H1 (cell line): ENCODE measurements at regions not wholly inside any gene's neighbourhood (a gene's known extent, or its start where the extent isn't known, plus 50 kb on each side); places are given as distances from the start of the nearest gene placed in this dataset.

Experiments
- CTCF ChIA-PET: fragments of 300-600 bp; sonication (Branson Sonifier 250); formaldehyde crosslinking; loops from one replicate; lab custom pipeline; 2021; ENCODE audit not compliant: partially characterized antibody; lab: Charles Lee
- POLR2A ChIA-PET: fragments of 300-600 bp; sonication (Branson Sonifier 250); formaldehyde crosslinking; loops from one replicate; lab custom pipeline; 2021; ENCODE audit warnings: inconsistent platforms; ENCODE audit not compliant: partially characterized antibody; lab: Charles Lee
- DNase-seq, 2 experiments: peaks; one replicate each; pipeline versions ENCODE4 v3.0.0 to v3.0.0-alpha.2; 2010 to 2022; ENCODE audit warnings: low spot score in 2 of 2, low read depth in 1 of 2, mixed read lengths in 1 of 2
- FAIRE-seq: peaks from 2 replicates; lab custom pipeline; 2011; peaks lifted over from hg19 to GRCh38; lab: Jason Lieb, UNC
- H2AFZ ChIP-seq: 2 replicates; pipeline ENCODE4 v1.8.1; 2012; ENCODE audit warnings: low read length, inconsistent platforms
- H2AK5ac ChIP-seq: 2 replicates; pipeline ENCODE4 v1.6.1; 2013; ENCODE audit warnings: low read depth, low read length
- H2BK120ac ChIP-seq: replicated peaks from 2 replicates; pipeline ENCODE3; 2013; ENCODE audit warnings: low read depth, low read length, inconsistent platforms
- H2BK12ac ChIP-seq: 2 replicates; pipeline ENCODE4 v1.6.1; 2013; ENCODE audit warnings: low read depth, low read length
- H2BK15ac ChIP-seq: 2 replicates; pipeline ENCODE4 v1.6.1; 2013; ENCODE audit warnings: low read length
- H2BK20ac ChIP-seq: 2 replicates; pipeline ENCODE4 v1.6.1; 2013; ENCODE audit warnings: low read length
- H2BK5ac ChIP-seq: 2 replicates; pipeline ENCODE4 v1.6.1; 2013; ENCODE audit warnings: low read depth, low read length
- H3K14ac ChIP-seq: 2 replicates; pipeline ENCODE4 v1.6.1; 2013; ENCODE audit warnings: inconsistent platforms; ENCODE audit not compliant: insufficient read length
- H3K18ac ChIP-seq: 2 replicates; pipeline ENCODE4 v1.6.1; 2013; ENCODE audit warnings: low read length; ENCODE audit errors: extremely low read depth
- H3K23ac ChIP-seq: 2 replicates; pipeline ENCODE4 v1.6.1; 2013; ENCODE audit warnings: inconsistent platforms; ENCODE audit not compliant: insufficient read length
- H3K23me2 ChIP-seq: 2 replicates; pipeline ENCODE4 v1.6.1; 2013; ENCODE audit warnings: low read depth, low read length
- H3K27ac ChIP-seq: 2 replicates; pipeline ENCODE4 v1.6.1; 2011; ENCODE audit warnings: low read depth, low read length, inconsistent platforms
- H3K27me3 ChIP-seq, 4 experiments: replicated peaks in 1 of 4; 1 replicate in 1 of 4; 2 replicates in 3 of 4; pipeline versions ENCODE4 v1.6.1 to v1.8.1; 2011 to 2013; ENCODE audit warnings: low read length in 3 of 4, mild to moderate bottlenecking in 3 of 4, inconsistent platforms in 2 of 4, mixed read lengths in 2 of 4, moderate library complexity in 1 of 4; ENCODE audit not compliant: control insufficient read depth in 3 of 4, insufficient read depth in 3 of 4; ENCODE audit errors: extremely low read depth in 1 of 4
- H3K36me3 ChIP-seq, 4 experiments: 2 replicates each; pipeline versions ENCODE4 v1.6.1 to v1.8.1; 2011 to 2013; ENCODE audit warnings: mild to moderate bottlenecking in 4 of 4, low read length in 3 of 4, moderate library complexity in 2 of 4, control low read depth in 1 of 4, inconsistent platforms in 1 of 4; ENCODE audit not compliant: insufficient read depth in 4 of 4, control insufficient read depth in 2 of 4
- H3K4ac ChIP-seq: replicated peaks from 2 replicates; pipeline ENCODE3; 2013; ENCODE audit warnings: low read length, low read depth, mixed read lengths, inconsistent platforms; ENCODE audit not compliant: insufficient read length
- H3K4me1 ChIP-seq, 4 experiments: replicated peaks in 1 of 4; 1 replicate in 1 of 4; 2 replicates in 3 of 4; pipeline versions ENCODE4 v1.6.1 to v1.8.1; 2011 to 2013; ENCODE audit warnings: low read length in 3 of 4, inconsistent platforms in 2 of 4, mixed read lengths in 1 of 4; ENCODE audit not compliant: insufficient read depth in 4 of 4, control insufficient read depth in 3 of 4
- H3K4me2 ChIP-seq, 2 experiments: 2 replicates each; pipeline versions ENCODE4 v1.6.1 to v1.8.1; 2011 to 2013; ENCODE audit warnings: low read depth in 2 of 2, low read length in 2 of 2, control low read depth in 1 of 2, inconsistent platforms in 1 of 2, mild to moderate bottlenecking in 1 of 2; ENCODE audit not compliant: insufficient read depth in 1 of 2
- H3K4me3 ChIP-seq, 4 experiments: fragments of 200-600, 300-600 bp in 1 of 4; sonication (generic), shearing (Covaris generic), sonication (Bioruptor Twin) in 1 of 4; 2 replicates each; pipeline versions ENCODE4 v1.5.1 to v1.8.1; 2011 to 2016; ENCODE audit warnings: low read length in 4 of 4, low read depth in 3 of 4, control low read depth in 2 of 4, inconsistent platforms in 2 of 4, mild to moderate bottlenecking in 2 of 4, mixed read lengths in 1 of 4, moderate library complexity in 1 of 4; ENCODE audit not compliant: insufficient read depth in 2 of 4; ENCODE audit errors: extremely low read depth in 1 of 4
- H3K56ac ChIP-seq: replicated peaks from 2 replicates; pipeline ENCODE3; 2013; ENCODE audit warnings: low read depth, mild to moderate bottlenecking, mixed read lengths, low read length, inconsistent platforms; ENCODE audit not compliant: insufficient read length
- H3K79me1 ChIP-seq: 2 replicates; pipeline ENCODE4 v1.6.1; 2013; ENCODE audit warnings: low read depth, low read length, control low read depth
- H3K79me2 ChIP-seq, 2 experiments: 2 replicates each; pipeline versions ENCODE4 v1.6.1 to v1.8.1; 2012 to 2013; ENCODE audit warnings: low read length in 2 of 2, mild to moderate bottlenecking in 2 of 2, inconsistent platforms in 1 of 2; ENCODE audit not compliant: insufficient read depth in 2 of 2, control insufficient read depth in 1 of 2
- H3K9ac ChIP-seq, 4 experiments: replicated peaks in 1 of 4; 1 replicate in 1 of 4; 2 replicates in 3 of 4; pipeline versions ENCODE4 v1.6.1 to v1.8.1; 2011 to 2013; ENCODE audit warnings: low read depth in 3 of 4, low read length in 3 of 4, control low read depth in 2 of 4, mild to moderate bottlenecking in 2 of 4, moderate library complexity in 2 of 4, inconsistent platforms in 1 of 4; ENCODE audit errors: extremely low read depth in 1 of 4
- H3K9me3 ChIP-seq, 2 experiments: 2 replicates each; pipeline versions ENCODE4 v1.6.1 to v1.8.1; 2012 to 2013; ENCODE audit warnings: mild to moderate bottlenecking in 2 of 2, moderate library complexity in 2 of 2, control low read depth in 1 of 2, inconsistent platforms in 1 of 2, low read depth in 1 of 2, low read length in 1 of 2, mixed read lengths in 1 of 2; ENCODE audit not compliant: insufficient read depth in 2 of 2
- H4K20me1 ChIP-seq, 2 experiments: replicated peaks in 1 of 2; 2 replicates each; pipeline versions ENCODE3 to v1.8.1; 2011 to 2013; ENCODE audit warnings: inconsistent platforms in 2 of 2, low read length in 2 of 2, mild to moderate bottlenecking in 1 of 2; ENCODE audit not compliant: insufficient read depth in 2 of 2, control insufficient read depth in 1 of 2
- H4K5ac ChIP-seq: 2 replicates; pipeline ENCODE4 v1.6.1; 2013; ENCODE audit warnings: low read length, low read depth, mixed read lengths, inconsistent platforms; ENCODE audit not compliant: insufficient read length
- H4K8ac ChIP-seq: 2 replicates; pipeline ENCODE4 v1.8.0; 2013; ENCODE audit warnings: mild to moderate bottlenecking, moderate library complexity, low read length, inconsistent platforms; ENCODE audit not compliant: insufficient read depth; ENCODE audit errors: extremely low read depth
- H4K91ac ChIP-seq: replicated peaks from 2 replicates; pipeline ENCODE3; 2013; ENCODE audit warnings: low read length, mixed read lengths, inconsistent platforms; ENCODE audit not compliant: insufficient read length
- BACH1 ChIP-seq: IDR thresholded peaks from 2 replicates; pipeline ENCODE4 v1.6.1; 2012; ENCODE audit warnings: low read length, improper control_type of control experiment
- CBX5 ChIP-seq: fragments of 300-800, 300-1000 bp; sonication (generic); IDR thresholded peaks from 2 replicates; pipeline ENCODE4 v1.7.1; 2016; ENCODE audit warnings: antibody characterized with exemption, low read length, low read depth
- JUND ChIP-seq: IDR thresholded peaks from 2 replicates; pipeline ENCODE4 v1.6.1; 2011; ENCODE audit warnings: mild to moderate bottlenecking, improper control_type of control experiment, low read length
- NANOG ChIP-seq: IDR thresholded peaks from 2 replicates; pipeline ENCODE4 v1.6.1; 2011; ENCODE audit warnings: low read length, low read depth, mild to moderate bottlenecking, inconsistent platforms; ENCODE audit not compliant: insufficient read depth, poor library complexity, severe bottlenecking
- RXRA ChIP-seq: IDR thresholded peaks from 2 replicates; pipeline ENCODE4 v1.6.1; 2011; ENCODE audit warnings: low read depth, mild to moderate bottlenecking, low read length, moderate library complexity; ENCODE audit not compliant: insufficient read depth
- SAP30 ChIP-seq: fragments of 300-600 bp; sonication (generic); IDR thresholded peaks from 2 replicates; pipeline ENCODE4 v1.7.1; 2012; ENCODE audit warnings: low read length, moderate library complexity, mild to moderate bottlenecking, inconsistent platforms; ENCODE audit not compliant: insufficient read depth, insufficient replicate concordance
- SP2 ChIP-seq: IDR thresholded peaks from 2 replicates; pipeline ENCODE4 v1.6.1; 2012; ENCODE audit warnings: mild to moderate bottlenecking, low read length, inconsistent platforms
- SP4 ChIP-seq: IDR thresholded peaks from 2 replicates; pipeline ENCODE4 v1.6.1; 2012; ENCODE audit warnings: low read length, inconsistent platforms
- TEAD4 ChIP-seq: IDR thresholded peaks from 2 replicates; pipeline ENCODE4 v1.6.1; 2012; ENCODE audit warnings: low read depth, low read length, inconsistent platforms, mixed read lengths
- ZNF274 ChIP-seq: IDR thresholded peaks from 2 replicates; pipeline ENCODE4 v1.7.0; 2012; ENCODE audit warnings: low read length, borderline replicate concordance; ENCODE audit errors: extremely low read depth
- WGBS, 2 experiments: shearing (Covaris generic) in 1 of 2; methylation state at CpG; one replicate each; pipeline versions ENCODE4 v1.1.6 to v1.1.7; 2013 to 2015; ENCODE audit warnings: low lambda C conversion rate in 2 of 2, mixed read lengths in 2 of 2, inconsistent platforms in 1 of 2, low coverage in 1 of 2, missing lambda C conversion rate in 1 of 2; ENCODE audit not compliant: insufficient replicate concordance in 2 of 2, insufficient coverage in 1 of 2, insufficient read length in 1 of 2; ENCODE audit errors: extremely low coverage in 1 of 2, missing lambda C conversion rate in 1 of 2; 5-methylcytosine and 5-hydroxymethylcytosine counted together
- TF ChIP-seq, protein P1 (sequence below), 3 experiments: IDR thresholded peaks; 1 replicate in 2 of 3; 2 replicates in 1 of 3; pipeline versions ENCODE4 v1.5.1 to v1.6.1; 2011; ENCODE audit warnings: low read length in 3 of 3, mild to moderate bottlenecking in 3 of 3, inconsistent platforms in 2 of 3, low read depth in 1 of 3, moderate library complexity in 1 of 3; ENCODE audit not compliant: insufficient read depth in 1 of 3; ENCODE audit errors: control extremely low read depth in 1 of 3

DNA sequence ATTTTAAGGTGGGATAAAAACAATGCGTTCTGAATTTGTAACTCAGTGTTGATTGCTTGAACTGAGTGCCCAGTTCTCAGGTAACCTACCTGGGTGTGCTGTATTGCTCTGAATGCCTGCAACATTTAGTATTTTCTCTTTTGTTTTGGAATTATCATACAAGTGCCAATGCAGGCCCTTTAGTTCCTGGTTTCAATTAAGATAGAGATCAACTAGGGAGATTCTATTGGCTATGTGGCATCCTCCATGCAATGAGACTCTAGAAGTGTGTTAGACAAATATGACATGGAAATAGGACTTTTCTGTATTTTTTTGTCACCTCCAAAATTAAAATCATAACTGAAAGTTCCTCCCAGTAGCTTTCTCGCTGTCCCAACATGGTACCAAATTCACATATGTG, 438.7 kb upstream of the IGFBP7 start:
- Histone ChIP-seq H3K4ac (no peak overlapping the region), H2BK5ac (no peak overlapping the region), H2AFZ (no peak overlapping the region), H3K9me3 (no peaks in the 10 kb centered on the region), H4K5ac (no peak overlapping the region), H4K8ac (no peak overlapping the region), H3K23ac (no peak overlapping the region), H3K79me2 (no peaks in the 10 kb centered on the region), H3K9ac (no peak overlapping the region), H2BK12ac (no peak overlapping the region), H3K27ac (no peak overlapping the region), H3K14ac (no peak overlapping the region), H2BK120ac (no peak overlapping the region), H3K79me1 (no peaks in the 10 kb centered on the region), H2BK15ac (no peak overlapping the region), H3K4me1 (peaks cover 0 to 4% (median 0%) of the 10 kb centered on the region in 4 experiments; a peak in 1 of 7 replicates), H3K4me2 (no peak overlapping the region), H4K91ac (no peak overlapping the region), H3K4me3 (no peak overlapping the region), H3K18ac (no peak overlapping the region), H2BK20ac (no peak overlapping the region), H3K36me3 (no peaks in the 10 kb centered on the region), H2AK5ac (no peak overlapping the region), H3K27me3 (no peaks in the 10 kb centered on the region), H3K23me2 (no peaks in the 10 kb centered on the region), H4K20me1 (no peaks in the 10 kb centered on the region), H3K56ac (no peak overlapping the region)
- FAIRE-seq, result no peak
- no peak for DNase-seq
- POLR2A ChIA-PET, result no interaction called here
- WGBS, 2 experiments, result 100% methylated on average over 2 of the region's 2 CpGs; no CpG with 5 or more reads in 1 of the 2 experiments
- CTCF ChIA-PET, result no interaction called here
- TF ChIP-seq RXRA (no peak), SP4 (no peak), SAP30 (no peak), ZNF274 (no peak), TEAD4 (no peak), JUND (no peak), CBX5 (no peak), BACH1 (no peak), NANOG (no peak), SP2 (no peak)
- TF ChIP-seq, protein P1, sequence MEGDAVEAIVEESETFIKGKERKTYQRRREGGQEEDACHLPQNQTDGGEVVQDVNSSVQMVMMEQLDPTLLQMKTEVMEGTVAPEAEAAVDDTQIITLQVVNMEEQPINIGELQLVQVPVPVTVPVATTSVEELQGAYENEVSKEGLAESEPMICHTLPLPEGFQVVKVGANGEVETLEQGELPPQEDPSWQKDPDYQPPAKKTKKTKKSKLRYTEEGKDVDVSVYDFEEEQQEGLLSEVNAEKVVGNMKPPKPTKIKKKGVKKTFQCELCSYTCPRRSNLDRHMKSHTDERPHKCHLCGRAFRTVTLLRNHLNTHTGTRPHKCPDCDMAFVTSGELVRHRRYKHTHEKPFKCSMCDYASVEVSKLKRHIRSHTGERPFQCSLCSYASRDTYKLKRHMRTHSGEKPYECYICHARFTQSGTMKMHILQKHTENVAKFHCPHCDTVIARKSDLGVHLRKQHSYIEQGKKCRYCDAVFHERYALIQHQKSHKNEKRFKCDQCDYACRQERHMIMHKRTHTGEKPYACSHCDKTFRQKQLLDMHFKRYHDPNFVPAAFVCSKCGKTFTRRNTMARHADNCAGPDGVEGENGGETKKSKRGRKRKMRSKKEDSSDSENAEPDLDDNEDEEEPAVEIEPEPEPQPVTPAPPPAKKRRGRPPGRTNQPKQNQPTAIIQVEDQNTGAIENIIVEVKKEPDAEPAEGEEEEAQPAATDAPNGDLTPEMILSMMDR (IDR thresholded peaks at IDR 0.05; ENCODE audit: control extremely low read depth in 1 of 3, insufficient read depth in 1 of 3, low read depth in 1 of 3, low read length in 3 of 3), result no peak
